Activated naive CD8-positive, alpha-beta T cell treated with anti-CD3 and anti-CD28 coated beads, Interleukin-2, amount 50 U/mL, for 24 hours (primary cell): ENCODE measurements at regions not wholly inside any gene's neighbourhood (a gene's known extent, or its start where the extent isn't known, plus 50 kb on each side); places are given as distances from the start of the nearest gene placed in this dataset.
A peak's percentile ranks its signal among the peaks of the same experiment; 100 is the strongest.
"Not testable (repeated sequence)": the region's sequence is repeated elsewhere in the genome, so short reads cannot be mapped to it uniquely, and the experiment has no call there.

Experiments used
- ATAC-seq: fragments of 150-1000 bp; cut with Tn5 transposase; one replicate; pipeline ENCODE4 v1.10.0; 2021
- DNase-seq: peaks from one replicate; pipeline ENCODE4 v3.0.0; 2021
- H3K27ac Mint-ChIP-seq: one replicate; pipeline ENCODE4 v1.8.0; 2021; ENCODE audit warnings: mild to moderate bottlenecking, mixed read lengths
- H3K27me3 Mint-ChIP-seq: one replicate; pipeline ENCODE4 v1.8.0; 2021; ENCODE audit warnings: mixed read lengths
- H3K36me3 Mint-ChIP-seq: one replicate; pipeline ENCODE4 v1.8.0; 2021; ENCODE audit warnings: low read depth, mixed read lengths
- H3K4me1 Mint-ChIP-seq: one replicate; pipeline ENCODE4 v1.8.0; 2021; ENCODE audit warnings: mixed read lengths
- H3K4me3 Mint-ChIP-seq: one replicate; pipeline ENCODE4 v1.8.0; 2021; ENCODE audit warnings: mild to moderate bottlenecking, moderate library complexity, mixed read lengths
- H3K9me3 Mint-ChIP-seq: one replicate; pipeline ENCODE4 v1.8.0; 2021; ENCODE audit warnings: mixed read lengths

DNA sequence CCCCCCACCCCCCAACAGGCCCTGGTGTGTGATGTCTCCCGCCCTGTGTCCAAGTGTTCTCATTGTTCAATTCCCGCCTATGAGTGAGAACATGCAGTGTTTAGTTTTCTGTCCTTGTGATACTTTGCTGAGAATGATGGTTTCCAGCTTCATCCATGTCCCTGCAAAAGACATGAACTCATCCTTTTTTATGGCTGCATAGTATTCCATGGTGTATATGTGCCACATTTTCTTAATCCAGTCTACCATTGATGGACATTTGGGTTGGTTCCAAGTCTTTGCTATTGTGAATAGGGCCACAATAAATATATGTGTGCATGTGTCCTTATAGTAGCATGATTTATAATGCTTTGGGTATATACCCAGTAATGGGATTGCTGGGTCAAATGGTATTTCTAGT lies 54.0 kb downstream of the ZCCHC13 start:
- H3K4me1 Mint-ChIP-seq, ATAC-seq, DNase-seq, H3K4me3 Mint-ChIP-seq, H3K27ac Mint-ChIP-seq, H3K36me3 Mint-ChIP-seq, H3K9me3 Mint-ChIP-seq, H3K27me3 Mint-ChIP-seq: not testable (repeated sequence)

DNA sequence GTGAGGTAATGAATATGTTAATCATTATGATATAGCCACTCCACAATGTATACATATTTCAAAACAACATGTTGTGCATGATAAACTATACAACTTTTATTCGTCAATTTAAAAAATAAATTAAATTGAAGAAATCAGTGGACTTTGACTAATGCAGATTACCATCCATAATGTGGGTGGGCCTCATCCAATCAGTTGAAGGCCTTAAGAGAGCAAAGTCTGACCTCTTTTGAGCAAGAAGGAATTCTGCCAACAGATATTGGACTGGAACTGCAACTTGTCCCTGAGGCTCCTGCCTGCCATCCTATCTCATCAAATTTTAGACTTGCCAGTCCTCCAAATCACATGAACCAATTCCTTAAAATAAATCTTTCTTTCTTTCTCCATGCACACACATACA lies 57.4 kb upstream of the SLC16A2 start:
- Mint-ChIP-seq H3K9me3 (no peaks in the 10 kb centered on the region), H3K4me1 (no peaks in the 10 kb centered on the region), H3K4me3 (no peak overlapping the region), H3K36me3 (no peaks in the 10 kb centered on the region), H3K27me3 (peaks cover 4% of the 10 kb centered on the region), H3K27ac (no peak overlapping the region)
- no peak for DNase-seq
- no peak for ATAC-seq

DNA sequence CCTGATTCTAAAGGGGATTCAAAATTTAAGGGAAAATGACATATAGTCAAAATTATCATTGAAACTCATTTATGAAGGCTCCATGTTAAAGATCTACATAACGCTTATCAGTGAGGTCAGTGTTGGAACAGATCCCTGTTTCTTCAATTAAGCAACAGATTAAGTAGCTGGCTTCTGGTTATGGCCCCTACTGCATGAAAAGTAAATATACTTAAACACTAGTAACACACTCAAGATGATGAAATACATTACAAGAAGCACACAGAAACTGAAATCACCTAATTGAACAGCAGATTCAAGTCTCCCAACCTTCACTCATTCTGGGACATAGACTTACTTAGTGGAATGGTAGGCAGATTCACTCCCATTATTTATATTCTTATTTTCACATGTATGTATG lies 51.6 kb upstream of the SLC16A2 start:
- Mint-ChIP-seq H3K4me1 (peaks cover 6% of the 10 kb centered on the region), H3K27me3 (no peaks in the 10 kb centered on the region), H3K27ac (no peak overlapping the region), H3K4me3 (no peak overlapping the region), H3K9me3 (no peaks in the 10 kb centered on the region), H3K36me3 (no peaks in the 10 kb centered on the region)
- ATAC-seq (no peak), DNase-seq (no peak)

DNA sequence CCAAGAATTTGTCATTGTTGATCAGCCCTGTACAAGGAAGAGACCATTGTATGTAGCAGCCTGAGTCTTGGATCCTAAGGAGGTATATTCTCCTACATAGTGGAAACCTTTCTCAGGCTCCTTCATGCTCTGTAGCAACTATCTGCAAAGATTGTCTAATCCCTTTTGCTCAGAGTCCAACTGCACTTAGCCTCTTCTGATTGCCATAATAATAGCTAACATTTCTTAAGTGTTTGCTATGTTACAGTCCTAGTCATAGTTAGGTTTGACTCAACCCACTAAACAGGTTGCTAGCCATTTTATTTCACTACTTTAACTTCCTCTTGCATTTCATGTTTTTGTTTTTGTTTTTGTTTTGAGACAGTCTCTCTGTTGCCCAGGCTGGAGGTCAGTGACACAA lies 50.8 kb upstream of the SLC16A2 start:
- no peaks in the 10 kb centered on the region for H3K27me3 Mint-ChIP-seq
- ATAC-seq (no peak), DNase-seq (no peak)
- peaks cover 6% of the 10 kb centered on the region for H3K4me1 Mint-ChIP-seq
- H3K4me3 Mint-ChIP-seq: no peak overlapping the region
- no peaks in the 10 kb centered on the region for H3K36me3 Mint-ChIP-seq
- no peak overlapping the region for H3K27ac Mint-ChIP-seq
- H3K9me3 Mint-ChIP-seq: no peaks in the 10 kb centered on the region

DNA sequence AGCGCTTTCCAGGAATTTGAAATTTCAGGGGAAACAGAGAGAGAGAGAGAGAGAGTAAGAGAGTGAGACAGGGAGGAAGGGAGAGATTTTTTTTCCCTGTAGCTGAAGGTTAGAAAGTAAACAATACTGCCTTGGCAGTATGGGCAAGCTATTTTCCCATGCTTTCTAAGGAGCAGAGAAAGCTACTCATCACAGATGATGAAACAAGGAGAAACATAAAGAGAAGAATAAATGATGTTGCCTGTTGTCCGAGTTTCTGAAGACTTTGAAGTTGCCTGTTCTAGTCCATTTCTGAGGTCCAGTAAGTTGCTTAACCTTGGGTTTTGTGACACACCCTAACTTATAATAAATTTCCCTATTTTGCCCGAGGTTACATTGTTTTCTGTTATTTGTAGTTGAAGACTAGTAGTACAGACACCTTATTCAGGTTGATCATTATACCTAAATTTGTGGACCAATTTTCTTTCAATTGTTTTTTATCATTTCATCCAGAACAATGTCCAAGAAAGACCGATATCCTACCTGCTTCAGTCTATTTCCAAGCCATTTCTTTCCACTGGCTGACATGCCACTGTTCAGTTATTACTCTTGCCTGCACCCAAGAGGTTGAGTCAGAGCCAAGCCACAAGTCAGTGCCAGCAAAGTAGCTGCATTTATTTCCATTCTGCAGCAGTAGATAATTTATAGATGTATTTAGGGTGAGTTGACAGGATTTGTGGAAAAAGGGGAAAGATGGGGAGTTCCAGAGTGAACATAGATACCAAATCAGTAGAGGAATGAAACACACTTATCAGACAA lies 49.7 kb upstream of the SLC16A2 start:
- no peak overlapping the region for H3K4me3 Mint-ChIP-seq
- ATAC-seq: peak; percentile 66
- no peak overlapping the region for H3K27ac Mint-ChIP-seq
- H3K36me3 Mint-ChIP-seq: no peaks in the 10 kb centered on the region
- H3K27me3 Mint-ChIP-seq: no peaks in the 10 kb centered on the region
- H3K4me1 Mint-ChIP-seq: peaks cover 6% of the 10 kb centered on the region
- no peak for DNase-seq
- no peaks in the 10 kb centered on the region for H3K9me3 Mint-ChIP-seq
